ENCODE measurements at regions not wholly inside any gene's neighbourhood (a gene's known extent, or its start where the extent isn't known, plus 50 kb on each side); places are given as distances from the start of the nearest gene placed in this dataset.

GRCh38 chr5:74372051-74372450 is 268.5 kb downstream of the ENC1 start:
- DNase-seq = no peak

GRCh38 chr5:74371621-74372020 is 268.9 kb downstream of the ENC1 start:
- DNase-seq = no peak

- DNase-seq = no peak
Measured at GRCh38 chr5:74370168-74370567, 270.4 kb downstream of the ENC1 start.

- DNase-seq = no peak
Measured at GRCh38 chr5:74369173-74369572, 271.4 kb downstream of the ENC1 start.

GRCh38 chr5:74367934-74368333 is 272.6 kb downstream of the ENC1 start:
- no peak for DNase-seq

GRCh38 chr5:74367241-74367733 is 273.2 kb downstream of the ENC1 start:
- DNase-seq = no peak

GRCh38 chr5:74365723-74366122 is 274.8 kb downstream of the ENC1 start:
- DNase-seq = no peak

- no peak for DNase-seq
Measured at GRCh38 chr5:74364507-74364906, 276.0 kb downstream of the ENC1 start.

- DNase-seq = no peak
Measured at GRCh38 chr5:74363603-74364205, 276.8 kb downstream of the ENC1 start.

- no peak for DNase-seq
Measured at GRCh38 chr5:74361406-74362358, 278.8 kb downstream of the ENC1 start.

GRCh38 chr5:74360535-74361210 is 279.9 kb downstream of the ENC1 start:
- DNase-seq = no peak

GRCh38 chr5:74357827-74358226 is 282.7 kb downstream of the ENC1 start:
- DNase-seq = no peak

- DNase-seq = no peak
Measured at GRCh38 chr5:74356009-74356695, 284.4 kb downstream of the ENC1 start.

- DNase-seq = no peak
Measured at GRCh38 chr5:74355041-74355824, 285.3 kb downstream of the ENC1 start.

GRCh38 chr5:74352256-74352655 is 288.3 kb downstream of the ENC1 start:
- no peak for DNase-seq

- no peak for DNase-seq
Measured at GRCh38 chr5:74342948-74343682, 297.4 kb downstream of the ENC1 start.

- DNase-seq = no peak
Measured at GRCh38 chr5:74342182-74342581, 298.3 kb downstream of the ENC1 start.

GRCh38 chr5:74341221-74341620 is 299.3 kb downstream of the ENC1 start:
- no peak for DNase-seq

GRCh38 chr5:74340476-74340875 is 300.1 kb downstream of the ENC1 start:
- no peak for DNase-seq

- DNase-seq = no peak
Measured at GRCh38 chr5:74337984-74338310, 302.6 kb downstream of the ENC1 start.

GRCh38 chr5:74337254-74337983 is 303.1 kb downstream of the ENC1 start:
- DNase-seq = no peak
